ENCODE measurements at regions not wholly inside any gene's neighbourhood (a gene's known extent, or its start where the extent isn't known, plus 50 kb on each side); places are given as distances from the start of the nearest gene placed in this dataset.

DNA sequence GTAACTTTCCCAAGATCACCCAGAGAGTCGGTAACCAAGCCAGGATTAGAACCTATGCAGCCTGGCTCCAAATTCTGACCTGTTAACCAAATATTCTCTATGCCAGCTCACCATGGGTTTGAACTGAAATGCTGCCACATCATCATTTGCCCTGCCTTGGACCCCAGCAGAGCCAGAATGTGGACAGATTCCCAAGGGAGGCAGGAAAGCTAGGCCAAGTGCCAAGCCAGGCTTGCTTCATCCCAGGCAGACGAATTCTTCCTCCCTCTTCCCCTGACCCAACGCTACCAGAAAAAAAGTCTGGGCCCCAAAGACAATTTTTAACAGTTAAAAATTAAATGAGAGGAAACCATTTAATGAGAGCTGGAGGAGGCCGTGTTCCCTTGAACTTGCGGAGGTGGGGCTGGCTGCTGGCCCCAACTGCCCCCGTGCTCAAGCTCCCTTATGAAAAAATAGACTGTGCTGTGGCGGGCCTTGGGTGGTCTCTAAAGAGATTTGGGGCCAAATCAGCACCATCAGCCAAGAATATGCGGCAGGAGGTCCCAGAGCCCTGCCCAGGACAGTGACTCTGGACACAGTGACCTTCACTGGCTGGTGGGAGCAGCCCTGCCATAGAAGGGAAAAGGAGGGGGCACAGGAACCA is 184.1 kb upstream of the SYT13 start:
- no peak for DNase-seq

DNA sequence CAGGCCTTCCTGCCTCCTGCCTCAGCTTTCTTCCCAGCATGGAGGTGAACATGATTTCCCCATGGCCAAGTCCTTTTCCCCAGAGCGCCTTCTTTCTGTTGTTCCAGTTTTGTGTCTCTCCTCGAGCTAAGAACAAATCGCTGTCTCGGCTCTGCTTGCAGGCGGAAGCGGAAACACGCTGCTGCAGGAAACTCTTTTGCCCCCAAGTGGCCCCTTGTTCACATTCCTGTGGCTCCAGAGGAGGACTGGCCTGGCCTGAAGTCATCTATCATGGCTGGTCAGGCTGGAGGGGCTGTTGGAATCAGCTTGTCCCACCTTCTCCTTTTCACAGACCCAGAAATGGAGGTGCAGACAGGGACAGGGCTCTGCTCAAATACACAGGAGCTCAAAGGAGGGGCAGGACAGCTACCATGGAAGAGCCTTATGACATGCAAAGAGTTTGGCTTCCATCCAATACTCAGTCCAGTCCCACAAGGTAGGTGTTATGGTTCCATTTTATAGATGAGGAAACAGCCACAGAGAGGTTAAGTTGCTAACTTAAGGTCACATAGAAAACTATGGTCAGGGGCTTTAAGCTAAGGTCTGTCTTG is 182.2 kb upstream of the SYT13 start:
- DNase-seq, result no peak

DNA sequence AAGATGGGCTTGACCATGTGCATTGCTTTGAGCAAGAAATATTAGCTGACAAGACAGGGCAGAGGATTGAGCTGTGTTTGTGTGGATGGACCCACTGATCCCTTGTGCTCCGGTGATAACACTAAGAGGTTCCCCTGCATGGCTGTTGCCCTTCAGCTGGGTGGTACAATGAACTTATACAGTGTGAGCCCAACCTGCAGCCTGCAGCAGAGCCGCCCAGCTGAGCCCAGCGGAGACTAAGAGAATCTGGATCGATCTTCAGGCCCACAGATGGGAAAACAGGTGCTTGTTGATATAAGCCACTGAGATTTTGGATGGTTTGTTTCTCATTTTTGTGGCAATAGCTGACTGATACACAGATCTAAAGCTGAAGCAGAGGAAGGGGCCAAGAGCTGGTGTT is 177.4 kb upstream of the SYT13 start:
- no peak for DNase-seq

DNA sequence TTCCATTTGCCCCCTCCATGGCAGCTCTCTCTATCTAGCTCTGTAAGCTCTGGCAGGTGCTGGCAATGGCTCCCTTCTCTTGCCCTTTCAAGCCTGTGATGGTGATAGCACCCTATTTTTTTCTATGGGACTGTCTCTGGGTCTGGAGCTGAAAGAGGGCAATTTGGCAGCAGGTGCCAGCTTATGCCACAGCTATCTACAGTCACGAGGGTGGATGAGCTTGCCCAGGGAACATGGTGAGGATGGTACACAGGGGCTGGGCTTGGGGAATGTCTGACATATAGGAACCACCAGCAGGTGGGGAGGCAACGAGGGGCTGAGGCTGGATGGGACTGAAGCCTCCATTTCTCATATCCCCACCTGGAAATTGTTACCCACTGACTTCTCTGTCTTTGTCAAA is 175.4 kb upstream of the SYT13 start:
- DNase-seq, result no peak

DNA sequence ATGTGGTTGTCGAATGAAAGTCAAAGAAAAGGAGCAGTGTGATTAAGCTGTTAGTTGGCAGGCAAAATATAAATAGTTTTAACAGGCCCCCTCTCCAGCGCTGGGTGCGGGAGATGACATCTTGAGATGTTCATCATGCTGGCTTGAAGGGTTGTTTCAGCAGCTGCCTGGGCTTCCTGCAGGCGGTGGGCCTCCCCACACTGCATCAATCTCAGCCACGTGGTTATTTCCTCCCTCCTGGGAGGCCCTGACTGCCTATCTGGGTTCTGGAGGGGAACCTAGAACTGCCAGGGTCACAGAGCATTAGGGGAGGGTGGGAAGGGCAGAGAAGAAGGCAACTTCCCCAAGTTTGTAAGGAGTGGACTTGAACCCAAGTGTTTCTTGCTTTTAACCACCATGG is 173.3 kb upstream of the SYT13 start:
- DNase-seq, result no peak

DNA sequence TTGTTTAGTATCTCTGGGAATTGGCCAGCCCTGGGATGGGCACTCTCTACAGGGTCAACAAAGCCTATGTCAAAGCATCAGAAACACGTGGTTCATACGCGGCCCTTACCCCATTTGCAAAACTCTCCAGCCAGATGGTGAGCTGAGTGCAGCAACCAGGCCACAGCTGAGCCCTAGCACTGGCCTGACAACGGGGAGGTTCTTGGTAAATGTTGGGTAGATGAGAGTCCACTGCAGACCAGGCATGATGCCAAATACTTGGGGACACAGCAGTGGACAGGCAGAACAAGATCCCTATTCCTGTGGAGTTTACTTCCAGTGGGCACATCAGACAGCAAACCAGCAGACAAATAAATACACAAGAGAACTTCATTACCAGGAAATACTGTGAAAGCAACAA is 172.1 kb upstream of the SYT13 start:
- no peak for DNase-seq

DNA sequence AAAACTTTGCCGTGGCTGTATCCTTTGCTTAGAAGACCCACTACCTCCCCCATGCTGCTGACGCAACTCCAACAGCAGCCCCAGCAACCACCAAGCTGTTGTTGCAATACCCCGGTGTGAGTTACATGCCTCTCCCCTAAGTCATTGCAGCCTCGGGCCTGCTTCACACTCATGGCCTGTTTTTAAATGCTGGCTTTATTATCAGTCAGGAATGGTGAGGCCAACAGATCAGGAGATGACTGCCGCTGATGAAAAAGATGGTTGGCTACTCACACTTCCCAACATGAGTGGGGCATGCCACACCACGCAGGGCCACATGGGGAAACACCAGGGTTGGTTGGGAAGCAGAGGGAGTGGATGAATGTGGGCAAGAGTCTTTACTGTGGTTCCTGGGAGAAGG is 171.5 kb upstream of the SYT13 start:
- peak; percentile 33 for DNase-seq

DNA sequence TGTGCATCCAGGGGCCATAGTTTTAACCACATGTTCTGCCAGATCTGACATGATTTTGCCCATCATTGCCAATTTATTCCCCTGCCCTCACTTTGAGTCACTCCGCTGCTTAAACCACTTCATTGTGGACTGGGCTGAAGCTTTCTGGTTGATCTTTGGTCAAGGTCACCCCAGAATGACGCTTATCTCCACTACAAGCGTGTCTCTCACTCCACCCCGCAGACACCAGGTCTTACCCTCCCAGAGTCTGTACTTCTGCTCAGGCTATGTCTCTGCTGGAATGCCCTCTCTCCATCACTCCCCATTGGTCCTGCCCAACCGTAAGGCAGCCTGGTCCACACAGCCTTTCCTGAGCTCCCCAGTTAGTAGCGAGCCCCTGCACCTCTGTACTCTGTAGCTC is 170.5 kb upstream of the SYT13 start:
- no peak for DNase-seq

DNA sequence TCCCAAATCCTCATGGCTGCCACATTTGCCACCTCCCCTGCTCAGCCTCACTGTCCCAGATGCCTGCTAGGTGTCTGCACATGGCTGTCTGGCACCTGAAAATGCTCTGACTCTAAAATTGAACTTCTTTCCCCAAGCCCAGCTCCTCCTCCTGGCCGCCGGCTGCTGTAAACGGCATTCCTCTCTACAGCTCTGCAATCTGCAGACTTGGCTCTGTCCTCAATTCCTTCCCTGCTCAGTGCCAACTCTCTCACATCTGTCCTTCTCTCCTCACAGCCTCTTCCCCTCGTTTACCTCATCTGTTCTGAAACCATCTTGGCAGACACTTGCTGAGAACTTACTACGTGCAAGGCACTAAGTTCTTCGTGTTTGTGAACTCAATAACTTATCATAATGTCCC is 169.4 kb upstream of the SYT13 start:
- DNase-seq, result no peak

DNA sequence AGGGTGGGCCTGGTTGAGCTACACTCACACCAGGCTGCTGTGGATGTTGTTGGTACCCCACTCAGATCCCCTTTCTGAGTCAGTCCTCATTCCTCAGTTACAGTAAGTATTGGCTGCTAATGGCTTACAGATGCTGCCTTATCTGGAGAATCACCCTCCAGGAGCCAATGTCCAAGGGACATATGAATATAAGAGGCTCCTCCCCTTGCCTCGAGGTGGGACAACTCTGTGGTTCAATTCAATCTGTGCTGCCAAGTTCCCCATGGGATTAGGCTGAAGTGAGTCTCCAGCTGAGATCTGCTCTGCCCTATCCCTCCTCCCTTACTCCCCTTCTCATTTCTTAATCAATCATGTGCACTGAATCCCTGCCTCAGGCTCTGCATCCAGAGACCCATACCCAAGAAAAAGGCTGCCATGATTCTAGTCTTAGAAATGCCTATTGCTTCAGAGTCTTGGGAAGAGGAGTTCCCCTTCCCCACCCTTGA is 168.8 kb upstream of the SYT13 start:
- no peak for DNase-seq

DNA sequence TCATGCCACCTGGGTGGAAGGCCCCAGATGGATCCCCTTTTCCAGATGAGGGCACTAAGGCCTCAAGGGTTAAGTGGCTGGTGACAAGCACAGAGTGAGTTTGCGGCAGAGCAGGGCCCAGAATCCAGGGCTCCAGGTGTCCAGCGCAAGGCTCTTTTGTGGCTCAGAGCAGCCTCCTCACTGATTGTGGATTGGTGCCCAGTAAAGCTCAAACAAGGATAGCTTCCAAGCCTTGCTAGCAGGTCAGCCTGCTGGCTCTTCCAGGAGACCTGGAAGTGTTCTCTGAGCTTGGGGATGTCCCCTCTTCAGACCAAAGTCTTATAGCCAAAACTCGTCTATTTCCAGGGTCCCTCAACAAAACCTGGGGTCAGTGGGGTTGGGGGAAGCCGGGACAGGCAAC is 167.6 kb upstream of the SYT13 start:
- DNase-seq, result no peak

DNA sequence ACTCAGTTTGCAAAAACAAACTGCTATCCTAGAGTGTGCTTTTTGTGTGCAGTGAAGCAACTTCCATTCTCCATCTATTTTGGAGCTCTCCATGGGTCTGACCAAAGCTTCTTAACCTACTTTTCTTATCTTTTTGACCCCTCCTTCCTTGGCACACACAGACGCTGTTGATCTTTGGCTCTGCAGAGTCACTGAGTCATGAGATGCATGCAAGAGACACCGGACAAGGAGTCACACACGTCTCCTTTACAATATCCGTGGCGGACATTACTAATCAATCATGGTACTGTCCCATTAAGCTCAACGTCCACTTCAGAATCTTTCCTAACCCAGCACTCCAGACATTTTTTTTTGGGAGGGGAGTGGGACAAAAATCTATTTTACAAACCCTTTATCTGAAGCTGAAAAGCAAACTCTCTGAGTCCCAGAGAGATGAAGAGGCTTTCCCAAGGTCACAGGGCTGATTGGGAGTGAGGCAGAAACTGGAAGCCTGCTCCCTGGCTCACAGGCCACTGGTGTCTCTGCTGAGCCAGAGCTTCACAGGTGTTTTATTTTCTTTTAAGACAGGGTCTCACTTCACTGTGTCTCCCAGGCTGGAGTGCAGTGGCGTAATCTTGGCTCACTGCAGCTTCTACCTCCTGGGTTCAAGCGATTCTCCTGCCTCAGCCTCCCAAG is 165.8 kb upstream of the SYT13 start:
- no peak for DNase-seq

DNA sequence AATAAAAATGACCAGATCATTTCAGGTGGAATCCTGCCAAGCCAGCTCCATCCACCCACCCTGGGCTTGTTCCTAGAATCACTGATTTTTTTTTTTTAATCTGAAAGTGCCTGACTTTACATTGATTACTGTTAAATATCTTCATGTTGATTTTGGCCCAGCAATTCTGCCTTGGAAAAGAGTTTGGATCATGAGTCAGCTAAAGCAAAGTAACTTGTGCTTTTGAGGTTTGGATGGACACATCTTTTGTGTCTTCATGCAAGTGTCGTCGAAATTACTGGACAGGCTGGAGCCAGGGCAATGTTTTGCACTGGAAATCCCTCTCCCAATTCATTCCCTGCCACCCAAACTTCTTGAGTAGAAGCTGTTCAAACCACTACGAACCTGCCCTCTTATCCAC is 164.0 kb upstream of the SYT13 start:
- DNase-seq, result no peak

DNA sequence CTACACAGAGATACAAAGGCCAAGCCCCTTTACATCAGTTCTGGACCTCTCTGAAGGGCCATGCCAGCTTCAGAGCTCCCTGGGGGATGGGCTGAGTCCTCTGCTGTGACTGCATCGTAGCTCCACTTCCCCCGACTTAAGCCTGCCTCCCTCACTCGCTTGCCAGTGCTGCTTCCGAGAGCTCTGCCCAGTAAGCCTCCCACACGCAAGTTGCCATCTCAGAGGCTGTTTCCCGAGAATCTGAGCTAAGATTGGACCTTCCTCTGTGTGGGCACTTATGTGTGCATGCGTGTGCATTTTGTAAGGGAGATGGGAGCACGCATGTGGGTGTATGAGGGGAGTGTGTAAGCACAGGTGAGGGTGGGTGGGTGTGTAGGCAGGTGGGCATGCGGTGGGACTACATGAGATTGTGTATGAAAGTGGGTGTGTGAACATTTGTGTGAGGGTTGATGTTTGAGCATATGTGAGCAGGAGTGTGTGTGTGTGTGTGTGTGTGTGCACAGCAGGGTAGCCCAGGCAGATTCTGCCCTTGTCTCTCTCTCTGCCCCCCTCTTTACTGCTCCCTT is 163.0 kb upstream of the SYT13 start:
- no peak for DNase-seq

DNA sequence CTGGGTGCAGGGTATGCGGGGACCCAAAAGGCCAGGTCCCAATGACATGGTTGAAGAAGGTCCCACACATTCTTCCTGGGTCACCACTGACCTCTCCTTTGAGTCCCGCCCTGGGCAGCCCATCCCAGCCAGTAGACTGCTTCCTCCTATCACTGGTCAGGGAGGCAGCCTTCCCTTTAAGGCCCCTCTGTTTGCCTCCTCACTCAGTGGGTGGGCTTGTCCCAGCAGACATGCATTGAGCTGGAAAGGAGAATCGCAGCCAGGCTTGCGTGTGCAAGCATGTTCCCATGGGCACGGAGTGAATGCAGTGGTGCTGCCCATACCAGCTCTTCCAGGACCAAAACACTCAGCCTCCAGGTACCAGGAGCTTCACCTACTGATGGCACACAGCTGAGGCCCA is 162.4 kb upstream of the SYT13 start:
- no peak for DNase-seq

DNA sequence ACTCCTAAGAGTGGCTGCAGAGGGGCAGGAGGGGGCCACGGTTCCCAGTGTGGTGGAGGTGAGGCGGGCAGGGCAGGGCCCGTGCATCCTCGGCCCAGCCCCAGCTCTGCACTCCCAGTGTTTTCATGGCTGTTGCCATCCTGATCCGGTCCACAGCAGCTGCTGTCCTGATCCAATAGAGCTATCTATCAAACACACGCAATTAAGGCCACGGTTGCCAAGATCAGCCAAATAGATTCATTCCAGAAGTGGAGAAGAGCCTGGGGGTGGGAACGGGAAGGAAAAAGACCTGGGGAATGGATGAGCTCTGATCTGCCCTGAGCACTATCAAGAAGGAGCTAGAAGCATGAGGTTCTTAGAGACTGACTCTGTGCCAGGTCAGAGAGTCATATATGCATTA is 160.9 kb upstream of the SYT13 start:
- no peak for DNase-seq

DNA sequence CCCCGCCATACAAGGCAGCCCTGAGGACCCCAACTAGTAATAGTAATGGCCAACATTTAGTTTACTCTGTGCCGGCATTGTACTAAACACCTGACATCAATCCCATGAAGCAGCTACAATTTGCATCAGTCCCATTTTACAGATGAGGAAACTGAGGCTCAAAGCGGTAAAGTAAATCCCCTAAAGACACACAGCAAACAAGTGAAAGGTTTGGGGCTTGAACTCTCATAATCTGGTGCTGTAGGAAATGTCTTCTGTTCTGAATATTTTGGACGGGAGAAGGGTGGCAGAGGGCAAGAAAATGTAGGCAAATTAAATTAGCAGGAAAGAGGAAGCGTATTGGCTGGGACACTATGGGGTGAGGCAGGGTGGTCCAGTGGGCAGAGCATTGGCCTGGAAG is 160.3 kb upstream of the SYT13 start:
- no peak for DNase-seq

DNA sequence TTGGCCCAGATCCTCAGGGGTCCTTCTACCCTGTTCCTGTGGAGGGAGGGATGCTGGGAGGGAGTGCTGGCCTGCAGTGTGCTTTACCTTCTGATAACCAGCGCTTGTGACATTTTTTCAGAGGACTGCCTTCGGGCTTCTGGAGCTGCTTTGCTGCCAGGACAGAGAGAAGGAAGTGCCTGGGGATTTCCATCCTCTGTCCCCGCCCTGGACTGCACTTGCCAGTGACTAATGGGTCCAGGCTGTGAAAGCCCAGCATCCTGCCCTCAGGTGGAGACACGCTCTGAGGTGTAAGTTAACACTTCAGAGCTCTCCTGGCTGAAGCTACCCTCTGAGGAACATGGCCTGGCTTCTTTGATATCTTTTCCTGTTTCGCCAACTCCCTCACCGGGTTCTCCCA is 158.7 kb upstream of the SYT13 start:
- DNase-seq, result no peak

DNA sequence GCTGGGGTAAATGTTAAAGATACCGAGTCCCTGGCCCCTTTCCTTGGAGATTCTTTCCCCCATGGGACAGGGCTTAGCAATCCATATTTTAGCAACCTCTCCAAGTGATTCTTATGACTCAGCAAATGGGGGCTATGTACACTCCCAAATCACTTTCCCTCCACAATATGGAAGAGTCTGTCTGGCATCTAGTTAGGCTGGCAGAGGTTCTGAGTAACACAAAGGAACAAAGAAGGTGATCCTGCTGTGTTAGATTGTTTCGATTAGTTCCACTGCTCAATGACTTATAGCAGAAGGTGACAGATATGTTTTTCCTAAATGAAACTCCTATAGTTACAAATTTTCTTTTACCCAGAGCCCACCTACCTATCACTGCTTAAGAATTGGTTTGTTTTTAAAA is 154.0 kb upstream of the SYT13 start:
- no peak for DNase-seq

DNA sequence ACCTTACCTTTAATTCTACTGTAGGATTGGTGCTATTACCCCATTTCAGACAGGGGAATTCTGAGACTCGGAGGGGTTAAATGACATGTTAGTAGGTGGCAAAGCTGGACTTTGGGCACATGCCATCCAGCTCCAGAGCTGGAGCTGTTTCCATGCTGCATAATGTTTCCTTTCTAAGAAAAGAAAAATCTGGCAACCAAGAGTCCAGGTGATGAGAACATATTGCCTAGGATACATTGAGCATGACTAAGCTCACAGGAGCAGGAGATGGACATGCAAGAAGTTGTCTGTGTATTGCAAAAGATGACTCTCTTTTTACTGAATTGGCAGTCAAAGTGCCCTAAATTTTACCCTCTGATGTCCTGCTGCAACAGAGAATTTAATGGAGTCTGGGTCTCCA is 150.8 kb upstream of the SYT13 start:
- no peak for DNase-seq

DNA sequence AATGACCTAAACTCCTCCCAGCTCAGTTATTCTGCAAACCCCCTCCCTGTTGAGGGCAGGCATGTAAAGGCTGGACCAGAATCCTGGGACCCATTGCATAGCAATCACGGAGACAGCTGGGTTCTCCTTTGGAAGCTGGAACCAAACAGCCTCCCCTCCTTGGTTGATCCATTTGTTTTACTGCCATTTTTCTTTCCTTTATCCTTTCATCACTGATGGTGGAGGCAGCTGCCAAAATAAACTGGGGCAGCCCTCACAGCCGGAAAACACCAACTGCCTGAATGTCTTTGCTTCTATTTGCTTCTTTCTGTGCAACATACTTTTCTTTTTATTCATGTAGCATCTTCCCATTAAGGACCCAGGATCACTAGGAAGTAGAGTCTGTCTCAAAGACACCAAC is 150.0 kb upstream of the SYT13 start:
- no peak for DNase-seq

DNA sequence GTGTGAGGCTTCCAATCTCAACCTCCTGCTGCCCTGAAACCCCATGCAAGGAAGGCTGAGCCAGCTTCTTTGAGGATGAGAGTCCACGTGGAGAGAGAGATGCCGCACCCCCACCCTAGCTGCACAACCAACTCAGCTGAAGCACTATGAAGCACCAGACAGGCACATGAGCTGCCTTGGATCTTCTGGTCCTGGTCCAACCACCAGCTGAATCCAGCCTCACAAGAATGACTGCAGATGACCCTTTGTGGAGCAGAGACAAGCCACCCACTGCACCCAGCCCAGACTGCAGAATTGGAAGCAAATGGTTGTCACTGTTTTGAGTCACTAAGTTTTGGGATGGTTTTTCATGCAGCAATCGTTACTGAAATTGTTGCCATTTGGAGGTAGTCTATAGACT is 149.6 kb upstream of the SYT13 start:
- DNase-seq, result no peak

DNA sequence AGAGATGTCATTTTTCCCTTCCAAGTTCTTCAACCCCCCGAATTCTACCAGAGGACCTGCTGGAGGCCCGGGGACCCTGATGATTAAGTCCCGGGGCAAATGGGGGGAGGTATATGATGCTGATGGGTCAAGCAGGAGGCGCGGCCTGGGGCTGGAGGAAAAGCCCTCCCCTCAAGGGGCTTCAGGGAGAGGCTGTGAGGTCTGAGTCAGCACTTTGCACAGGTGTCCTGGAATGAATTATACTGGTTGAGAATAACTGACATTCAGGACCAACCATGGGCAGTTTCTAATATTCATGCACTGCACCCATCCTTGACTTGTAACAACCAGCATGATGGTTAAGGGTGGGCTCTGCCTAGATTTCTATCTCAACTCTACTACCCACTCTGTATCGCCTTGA is 146.8 kb upstream of the SYT13 start:
- DNase-seq, result no peak

DNA sequence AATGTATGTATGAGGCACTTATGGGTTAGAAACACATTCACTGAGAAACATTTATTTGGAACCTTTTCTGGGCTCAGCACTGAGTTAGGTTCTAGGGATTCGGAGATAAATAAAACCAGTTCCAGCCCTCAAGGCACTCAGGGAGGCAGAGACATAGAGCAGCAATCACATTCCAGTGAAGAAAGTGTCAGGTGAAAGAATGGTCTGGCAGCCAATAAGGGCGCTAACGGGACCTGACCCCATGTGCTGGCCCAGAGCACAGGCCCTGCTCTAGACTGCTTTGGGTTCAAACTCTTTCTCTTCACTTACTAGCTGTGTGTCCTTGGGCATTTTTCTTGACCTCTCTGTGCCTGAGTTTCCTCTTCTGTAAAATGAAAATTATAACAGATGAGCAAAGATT is 146.0 kb upstream of the SYT13 start:
- no peak for DNase-seq
